HG03354 (cell line): ENCODE measurements at regions not wholly inside any gene's neighbourhood (a gene's known extent, or its start where the extent isn't known, plus 50 kb on each side); places are given as distances from the start of the nearest gene placed in this dataset.
"Not testable (repeated sequence)": the region's sequence is repeated elsewhere in the genome, so short reads cannot be mapped to it uniquely, and the experiment has no call there.

Experiments used
- ATAC-seq: cut with Tn5 transposase; IDR thresholded peaks from one replicate; pipeline ENCODE4 v1.9.1; 2021; ENCODE audit warnings: mild to moderate bottlenecking; ENCODE audit not compliant: unreplicated experiment, poor library complexity, severe bottlenecking

- ATAC-seq, result no peak
Observed at GRCh38 chr13:54640719-54641118, 1612.1 kb downstream of the OLFM4 start.

DNA sequence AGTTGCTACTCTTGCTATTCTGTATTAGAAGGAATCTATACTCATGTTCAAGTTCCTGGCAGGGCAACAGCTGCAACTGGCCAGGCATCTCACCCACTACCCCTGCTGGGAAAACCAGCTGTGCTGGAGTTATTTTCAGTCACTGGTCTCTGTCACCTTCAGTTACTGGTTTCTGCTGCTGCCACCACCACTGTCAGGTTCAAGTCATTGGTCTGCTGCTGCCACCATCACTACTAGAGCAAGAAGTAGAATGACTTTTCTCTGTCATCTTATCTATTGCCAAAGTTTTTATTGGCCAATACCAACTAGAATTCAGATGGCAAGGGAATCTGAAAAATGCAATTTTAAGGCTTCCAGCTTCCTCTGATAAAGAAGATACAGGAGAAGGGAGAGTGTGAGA, 1615.2 kb downstream of the OLFM4 start:
- ATAC-seq, result no peak

- no peak for ATAC-seq
Observed at GRCh38 chr13:54647275-54647674, 1618.7 kb downstream of the OLFM4 start.

- ATAC-seq, result no peak
Observed at GRCh38 chr13:54657588-54657987, 1629.0 kb downstream of the OLFM4 start.

- ATAC-seq, result no peak
Observed at GRCh38 chr13:54658771-54659170, 1630.2 kb downstream of the OLFM4 start.

DNA sequence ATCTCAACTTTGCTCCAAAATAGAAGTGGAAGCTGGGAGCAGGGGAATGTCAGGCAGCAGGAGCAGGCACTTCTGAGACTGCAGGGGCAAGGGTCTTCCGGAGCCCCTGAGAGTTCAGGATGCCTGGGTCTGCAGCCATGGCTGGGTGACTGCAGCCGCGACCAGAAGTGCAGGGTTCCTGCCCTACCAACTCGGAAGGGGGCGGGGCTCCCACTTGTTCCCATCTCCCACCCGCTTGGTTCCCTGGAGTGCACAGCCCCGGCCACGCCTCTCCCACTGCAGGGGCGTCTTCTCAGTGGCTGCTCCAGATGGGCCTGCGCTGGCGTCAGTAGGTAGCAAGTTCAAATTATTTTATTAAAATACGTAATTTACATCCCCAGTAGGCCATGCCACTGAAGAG, 1631.7 kb downstream of the OLFM4 start:
- ATAC-seq, result no peak

DNA sequence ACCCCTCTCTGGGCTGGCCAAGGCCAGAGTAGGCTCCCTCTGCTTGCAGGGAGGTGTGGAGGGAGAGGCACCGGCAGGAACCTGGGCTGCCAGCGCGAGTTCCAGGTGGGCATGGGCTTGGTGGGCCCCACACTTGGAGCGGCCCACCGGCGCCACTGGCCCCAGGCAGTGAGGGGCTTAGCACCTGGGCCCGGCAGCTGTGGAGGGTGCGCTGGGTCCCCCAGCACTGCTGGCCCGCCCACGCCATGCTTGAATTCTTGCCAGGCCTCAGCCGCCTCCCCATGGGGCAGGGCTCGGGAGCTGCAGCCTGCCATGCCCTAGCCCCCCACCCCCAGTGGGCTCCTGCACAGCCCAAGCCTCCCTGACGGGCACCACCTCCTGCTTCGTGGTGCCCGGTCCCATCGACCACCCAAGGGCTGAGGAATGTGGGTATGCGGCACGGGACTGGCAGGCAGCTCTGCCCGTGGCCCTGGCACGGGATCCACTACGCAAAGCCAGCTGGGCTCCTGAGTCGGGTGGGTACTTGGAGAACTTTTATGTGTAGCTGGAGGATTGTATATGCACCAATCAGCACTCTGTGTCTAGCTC, 1648.0 kb downstream of the OLFM4 start:
- ATAC-seq, result no peak

DNA sequence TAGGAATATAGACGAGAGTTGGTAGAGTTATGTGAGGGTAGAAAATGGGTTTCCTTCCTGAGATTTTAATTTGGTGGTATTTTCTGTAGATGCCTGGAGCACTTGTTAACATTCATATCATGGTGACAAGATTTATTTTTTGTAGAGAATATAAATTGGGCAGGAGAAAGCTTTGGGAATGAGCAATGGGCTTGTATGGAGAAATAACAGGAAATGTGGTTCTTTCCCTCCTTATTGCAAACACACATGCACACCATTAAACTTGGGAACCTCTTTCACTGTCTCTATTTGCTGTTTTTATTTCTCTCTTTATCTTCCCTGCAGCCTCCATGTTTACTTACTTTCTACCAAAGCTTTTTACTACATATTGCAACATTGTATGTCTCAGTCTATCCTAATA, 1653.6 kb downstream of the OLFM4 start:
- ATAC-seq, result no peak

DNA sequence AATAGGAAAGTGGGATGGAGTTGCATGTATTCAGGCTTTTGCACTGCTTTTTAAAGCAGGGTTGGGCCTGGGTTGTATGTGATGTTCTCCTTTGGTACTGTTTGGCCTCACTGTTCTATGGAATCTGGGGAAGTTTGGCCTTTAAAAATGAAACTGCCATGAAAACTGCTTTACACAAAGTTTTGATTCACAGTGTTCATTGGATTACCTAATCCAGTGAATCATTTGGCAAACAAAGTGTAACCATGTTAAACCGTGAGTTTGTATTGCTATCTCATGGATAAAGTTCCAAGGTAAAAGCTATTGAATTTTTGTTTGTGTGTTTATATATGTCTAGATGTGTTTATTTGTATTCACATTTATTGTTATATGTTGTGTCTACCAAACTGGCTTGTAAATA, 1658.6 kb downstream of the OLFM4 start:
- ATAC-seq, result no peak

- ATAC-seq, result no peak
Observed at GRCh38 chr13:54699831-54700230, 1671.2 kb downstream of the OLFM4 start.

GRCh38 chr13:54705738-54706137, 1677.1 kb downstream of the OLFM4 start:
- no peak for ATAC-seq

GRCh38 chr13:54706336-54706735, 1677.7 kb downstream of the OLFM4 start:
- no peak for ATAC-seq

GRCh38 chr13:54709546-54709945, 1680.9 kb downstream of the OLFM4 start:
- ATAC-seq, result no peak

DNA sequence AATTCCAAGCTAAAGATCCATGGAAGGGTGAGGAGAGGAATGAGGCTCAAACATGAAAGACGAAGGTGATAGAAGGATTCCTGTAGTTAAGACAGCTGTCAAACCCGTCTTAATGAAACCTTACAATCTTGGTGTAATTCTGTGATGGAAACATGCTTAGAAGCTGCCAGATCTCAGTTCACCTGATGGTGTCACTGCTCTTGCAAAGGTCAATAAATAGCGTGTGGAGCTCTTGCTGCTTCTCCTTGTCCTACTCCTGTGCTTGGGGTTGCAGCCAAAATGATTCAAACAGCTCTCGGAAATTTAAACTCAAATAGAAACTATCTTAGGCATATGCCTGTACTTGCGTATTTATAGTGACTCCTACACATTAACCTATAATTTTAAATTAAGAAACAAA, 1705.0 kb downstream of the OLFM4 start:
- ATAC-seq, result no peak

DNA sequence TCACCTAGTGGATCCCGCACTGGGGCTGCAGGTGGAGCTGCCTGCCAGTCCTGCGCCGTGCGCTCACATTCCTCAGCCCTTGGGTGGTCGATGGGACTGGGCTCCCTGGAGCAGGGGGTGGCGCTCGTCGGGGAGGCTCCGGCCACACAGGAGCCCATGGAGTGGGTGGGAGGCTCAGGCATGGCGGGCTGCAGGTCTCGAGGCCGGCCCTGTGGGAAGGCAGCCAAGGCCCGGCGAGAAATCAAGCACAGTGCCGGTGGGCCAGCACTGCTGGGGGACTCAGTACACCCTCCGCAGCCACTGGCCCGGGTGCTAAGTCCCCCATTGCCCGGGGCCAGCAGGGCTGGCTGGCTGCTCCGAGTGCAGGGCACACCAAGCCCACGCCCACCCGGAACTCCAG, 1708.6 kb downstream of the OLFM4 start:
- ATAC-seq, result not testable (repeated sequence)

DNA sequence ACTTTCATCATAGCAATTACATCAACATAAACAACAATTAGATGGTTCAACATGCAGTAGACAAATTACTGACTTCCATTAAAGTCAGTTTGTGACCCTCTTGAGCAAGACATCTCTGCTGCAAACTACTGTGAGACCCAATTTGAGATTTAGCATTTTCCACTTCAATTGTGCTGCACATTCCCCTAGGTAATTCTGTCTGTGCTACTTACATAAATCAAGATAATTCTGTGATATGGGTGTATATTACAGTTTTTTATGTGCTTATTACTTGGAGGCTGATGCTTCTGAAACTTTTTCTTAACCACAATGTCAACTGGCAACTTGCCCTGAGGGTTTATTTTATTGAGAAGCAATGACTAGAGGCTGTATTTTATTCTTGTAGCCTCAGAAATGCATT, 1714.4 kb downstream of the OLFM4 start:
- no peak for ATAC-seq

DNA sequence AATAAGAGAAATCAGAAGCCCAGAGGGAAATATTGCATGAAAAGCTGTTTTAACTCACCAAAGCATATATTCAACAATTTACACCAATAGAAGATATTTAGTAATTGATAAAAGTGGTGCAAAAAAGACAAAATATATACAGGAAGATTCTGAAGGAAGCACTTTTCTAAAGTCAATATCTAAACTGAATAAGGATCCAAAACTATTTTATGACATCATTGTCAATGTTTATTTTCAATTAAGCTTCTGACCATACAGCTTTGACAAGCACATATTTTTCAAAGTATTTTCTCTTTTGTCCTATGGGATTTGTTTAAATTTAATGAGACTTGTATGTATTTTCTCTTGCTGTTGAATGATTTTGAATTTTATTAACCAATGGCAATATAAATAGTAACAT, 1716.1 kb downstream of the OLFM4 start:
- ATAC-seq, result no peak

DNA sequence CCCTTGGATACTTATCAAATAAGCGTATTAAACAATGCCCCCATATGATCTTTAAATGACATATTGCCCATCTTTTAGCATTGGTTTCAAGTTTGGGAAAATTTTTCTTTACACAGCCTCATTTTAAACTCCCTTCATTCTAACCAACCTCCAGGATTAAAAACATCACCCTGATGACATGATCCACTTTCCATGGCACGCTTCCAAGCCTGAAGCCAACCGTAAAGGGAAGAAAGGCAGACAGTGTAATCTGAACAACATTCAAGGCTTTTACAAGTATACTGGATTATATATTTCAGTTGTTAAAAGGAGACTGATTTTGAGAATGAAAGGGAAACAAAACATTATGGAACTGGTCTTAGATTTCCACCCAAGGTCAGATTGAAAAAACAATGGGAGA, 1721.9 kb downstream of the OLFM4 start:
- ATAC-seq, result no peak

DNA sequence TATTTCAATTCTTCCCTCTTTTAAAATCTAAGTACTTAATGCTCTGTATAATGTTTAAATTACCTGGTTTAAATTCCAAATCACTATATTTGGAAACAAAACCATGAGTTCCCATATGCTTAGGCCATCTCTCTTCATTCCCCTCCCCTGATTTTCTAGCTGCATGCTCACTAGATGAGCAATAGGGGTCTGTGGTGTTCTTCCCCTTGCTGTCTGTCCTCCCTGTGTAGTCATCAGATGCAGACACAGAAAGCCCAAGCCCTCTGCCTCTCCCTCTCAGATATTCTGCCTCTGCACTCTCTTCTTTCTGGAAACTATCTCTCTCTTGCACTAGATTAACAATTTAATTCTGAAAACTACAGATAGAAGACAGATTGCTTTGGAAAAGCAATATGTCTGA, 1730.2 kb downstream of the OLFM4 start:
- no peak for ATAC-seq

DNA sequence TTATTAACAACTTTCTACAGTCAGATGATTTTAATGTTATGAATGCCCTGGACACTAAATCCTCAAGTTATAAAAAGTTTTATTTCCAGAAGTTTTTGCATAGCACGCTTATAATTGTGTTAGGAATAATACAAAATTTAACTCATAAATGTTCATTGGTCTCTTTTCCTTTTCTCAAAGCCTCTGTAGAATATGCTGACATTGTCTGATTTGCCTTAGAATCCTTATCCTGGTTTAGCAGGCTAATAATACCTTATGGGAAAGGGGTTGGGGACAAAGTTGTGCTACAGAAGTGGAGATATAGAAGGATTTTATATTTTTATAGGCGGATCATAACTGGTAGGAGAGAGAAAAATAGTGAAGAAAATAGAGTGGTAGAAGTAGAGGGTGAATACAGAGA, 1739.6 kb downstream of the OLFM4 start:
- no peak for ATAC-seq

GRCh38 chr13:54775501-54776191, 1747.0 kb downstream of the OLFM4 start:
- ATAC-seq, result no peak

DNA sequence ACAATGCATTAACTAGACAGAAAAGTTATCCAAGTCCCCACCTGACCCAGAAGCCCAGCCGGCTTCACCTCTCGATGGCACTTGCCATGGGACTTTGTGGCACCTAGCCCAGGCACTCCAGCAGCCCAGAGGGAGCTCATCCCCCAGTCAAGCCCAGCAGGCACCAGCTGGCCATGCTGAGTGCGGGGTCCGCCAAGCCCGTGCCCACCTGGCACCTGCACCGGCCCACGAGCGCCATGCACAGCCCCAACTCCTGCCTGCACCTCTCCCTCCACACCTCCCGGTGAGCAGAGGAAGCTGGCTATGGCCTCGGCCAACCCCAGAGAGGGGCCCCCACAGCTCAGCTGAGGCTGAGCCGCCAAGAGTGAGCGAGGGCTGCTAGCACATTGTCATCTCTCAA, 1759.1 kb downstream of the OLFM4 start:
- ATAC-seq, result no peak
